ENCODE measurements at regions not wholly inside any gene's neighbourhood (a gene's known extent, or its start where the extent isn't known, plus 50 kb on each side); places are given as distances from the start of the nearest gene placed in this dataset.
A peak's percentile ranks its signal among the peaks of the same experiment; 100 is the strongest.

DNA sequence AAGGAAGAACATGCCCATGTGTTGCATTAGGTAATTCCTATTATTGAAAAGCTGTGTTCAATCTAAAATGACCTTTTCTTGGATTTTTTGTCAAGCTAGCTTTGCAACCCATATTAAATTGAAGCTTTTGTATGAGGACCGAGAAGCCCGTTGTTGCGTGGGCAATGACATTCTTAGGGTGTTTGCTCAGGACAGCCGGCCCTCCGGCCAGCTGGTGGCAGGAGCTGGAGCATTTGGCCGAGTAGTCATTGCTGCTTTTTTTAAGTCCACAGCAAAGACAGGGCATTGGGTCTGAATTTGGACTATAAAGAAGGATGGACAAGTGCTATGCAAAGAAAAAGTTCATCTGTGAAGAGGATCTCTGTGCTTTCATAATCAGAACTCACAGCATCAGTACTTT is 365.8 kb downstream of the SAMD5 start:
- DNase-seq (ENCODE audit: low spot score): no peak
- ChIA-PET POLR2A (no interaction called here), CTCF (no interaction called here)
- Mint-ChIP-seq H3K36me3 (no peaks in the 10 kb centered on the region), H3K27ac (no peak overlapping the region), H3K9me3 (no peaks in the 10 kb centered on the region; the same call in 1 of the 2 replicates), H3K4me3 (no peak overlapping the region), H3K27me3 (ENCODE audit: low read depth) (no peaks in the 10 kb centered on the region), H3K4me1 (peaks cover 2% of the 10 kb centered on the region; the same call in 1 of the 2 replicates)
- no peak for ATAC-seq
- no peak for TF ChIP-seq SMAD4 (CRISPR knock-in tag; IDR thresholded peaks at IDR 0.05)

GRCh38 chr6:147879031-147879580 is 370.6 kb downstream of the SAMD5 start:
- CTCF ChIA-PET: no interaction called here
- no peaks in the 10 kb centered on the region for H3K27me3 Mint-ChIP-seq (ENCODE audit: low read depth)
- no peak overlapping the region for H3K4me3 Mint-ChIP-seq

DNA sequence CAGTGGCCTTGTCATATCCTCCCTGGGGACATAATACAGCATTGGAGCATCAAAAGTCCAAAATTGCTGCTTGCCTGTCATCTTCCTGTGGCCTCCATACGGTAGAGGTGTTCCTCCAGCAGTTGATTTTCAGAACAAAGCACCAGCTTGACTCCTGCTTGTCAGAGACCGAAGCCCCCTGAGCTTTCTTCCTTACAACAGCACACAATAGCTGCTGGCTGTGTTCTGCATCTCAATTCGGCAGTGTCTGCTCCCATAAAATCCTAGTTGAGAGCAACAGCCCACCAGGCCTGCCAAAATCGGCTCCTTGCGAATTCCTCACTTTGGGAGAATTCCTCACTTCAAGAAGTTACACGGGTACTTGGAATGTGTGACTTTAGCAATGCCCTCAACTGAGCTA is 372.9 kb downstream of the SAMD5 start:
- Mint-ChIP-seq H3K4me1 (peaks cover 18% of the 10 kb centered on the region), H3K27me3 (ENCODE audit: low read depth) (no peaks in the 10 kb centered on the region), H3K9me3 (peaks cover under 1% of the 10 kb centered on the region; the same call in 1 of the 2 replicates), H3K4me3 (no peak overlapping the region), H3K36me3 (no peaks in the 10 kb centered on the region), H3K27ac (peak overlapping the region; percentile 36; the same call in 1 of the 2 replicates)
- no peak for DNase-seq (ENCODE audit: low spot score)
- ChIA-PET POLR2A (no interaction called here), CTCF (no interaction called here)
- ATAC-seq: peak; percentile 53
- TF ChIP-seq E2F5 (CRISPR knock-in tag; IDR thresholded peaks at IDR 0.05): no peak
- no peak for TF ChIP-seq FOXK1 (CRISPR knock-in tag; IDR thresholded peaks at IDR 0.05)
- TF ChIP-seq ZNF263 (CRISPR knock-in tag; IDR thresholded peaks at IDR 0.05; ENCODE audit: low read depth): no peak
- TF ChIP-seq NFATC4 (CRISPR knock-in tag; IDR thresholded peaks at IDR 0.05): no peak
- TF ChIP-seq JAZF1 (CRISPR knock-in tag; IDR thresholded peaks at IDR 0.05): no peak
- no peak for TF ChIP-seq GABPB1 (CRISPR knock-in tag; IDR thresholded peaks at IDR 0.05)
- TF ChIP-seq MLX (CRISPR knock-in tag; IDR thresholded peaks at IDR 0.05): no peak

More at GRCh38 chr6:147879031-147879580, 370.6 kb downstream of the SAMD5 start:
- no peaks in the 10 kb centered on the region for H3K9me3 Mint-ChIP-seq
- ATAC-seq: no peak
- TF ChIP-seq NFATC4 (CRISPR knock-in tag; IDR thresholded peaks at IDR 0.05): no peak
- TF ChIP-seq JUN (CRISPR knock-in tag; IDR thresholded peaks at IDR 0.05): no peak
- TF ChIP-seq, protein P1, sequence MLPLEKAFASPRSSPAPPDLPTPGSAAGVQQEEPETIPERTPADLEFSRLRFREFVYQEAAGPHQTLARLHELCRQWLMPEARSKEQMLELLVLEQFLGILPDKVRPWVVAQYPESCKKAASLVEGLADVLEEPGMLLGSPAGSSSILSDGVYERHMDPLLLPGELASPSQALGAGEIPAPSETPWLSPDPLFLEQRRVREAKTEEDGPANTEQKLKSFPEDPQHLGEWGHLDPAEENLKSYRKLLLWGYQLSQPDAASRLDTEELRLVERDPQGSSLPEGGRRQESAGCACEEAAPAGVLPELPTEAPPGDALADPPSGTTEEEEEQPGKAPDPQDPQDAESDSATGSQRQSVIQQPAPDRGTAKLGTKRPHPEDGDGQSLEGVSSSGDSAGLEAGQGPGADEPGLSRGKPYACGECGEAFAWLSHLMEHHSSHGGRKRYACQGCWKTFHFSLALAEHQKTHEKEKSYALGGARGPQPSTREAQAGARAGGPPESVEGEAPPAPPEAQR (CRISPR knock-in tag; IDR thresholded peaks at IDR 0.05): no peak
- no peak for TF ChIP-seq ATF3 (CRISPR knock-in tag; conservative IDR thresholded peaks at IDR 0.05)
- no peak for TF ChIP-seq ELF4 (CRISPR knock-in tag; IDR thresholded peaks at IDR 0.05; ENCODE audit: low read depth)
- TF ChIP-seq NFE2L1 (CRISPR knock-in tag; IDR thresholded peaks at IDR 0.05): no peak
- TF ChIP-seq OVOL2 (CRISPR knock-in tag; IDR thresholded peaks at IDR 0.05; ENCODE audit: borderline replicate concordance): no peak
- TF ChIP-seq NR2C2 (CRISPR knock-in tag; IDR thresholded peaks at IDR 0.05): no peak
- no peak for TF ChIP-seq MLX (CRISPR knock-in tag; IDR thresholded peaks at IDR 0.05)
- no peak for TF ChIP-seq TCF7 (CRISPR knock-in tag; IDR thresholded peaks at IDR 0.05; ENCODE audit: low read depth)
- no peak overlapping the region for H3K27ac Mint-ChIP-seq
- peaks cover 18% of the 10 kb centered on the region for H3K4me1 Mint-ChIP-seq
- POLR2A ChIA-PET: no interaction called here
- no peak for DNase-seq (ENCODE audit: low spot score)
- H3K36me3 Mint-ChIP-seq: no peaks in the 10 kb centered on the region

GRCh38 chr6:147888374-147888773 is 379.9 kb downstream of the SAMD5 start:
- no peak for DNase-seq (ENCODE audit: low spot score)
- H3K4me1 Mint-ChIP-seq: peaks cover 5% of the 10 kb centered on the region; the same call in 1 of the 2 replicates
- TF ChIP-seq ZNF317 (CRISPR knock-in tag; IDR thresholded peaks at IDR 0.05; ENCODE audit: borderline replicate concordance, low read depth) (peak; percentile 66; the same call in 1 of the 2 replicates), CREB1 (CRISPR knock-in tag; IDR thresholded peaks at IDR 0.05) (no peak)
- peaks cover 22% of the 10 kb centered on the region for H3K9me3 Mint-ChIP-seq
- H3K27me3 Mint-ChIP-seq (ENCODE audit: low read depth): no peaks in the 10 kb centered on the region
- H3K27ac Mint-ChIP-seq: no peak overlapping the region
- ChIA-PET POLR2A (no interaction called here), CTCF (no interaction called here)
- no peak for ATAC-seq
- 0 out of 2 replicates have a peak, but pooled peaks cover 3% of the 10 kb centered on the region for H3K36me3 Mint-ChIP-seq
- H3K4me3 Mint-ChIP-seq: no peak overlapping the region
